ENCODE measurements at regions not wholly inside any gene's neighbourhood (a gene's known extent, or its start where the extent isn't known, plus 50 kb on each side); places are given as distances from the start of the nearest gene placed in this dataset.

- no peak for DNase-seq
Observed at GRCh38 chr6:56708810-56709597, 66.3 kb upstream of the DST start.

- DNase-seq = no peak
Observed at GRCh38 chr6:56706981-56707726, 64.5 kb upstream of the DST start.

- no peak for DNase-seq
Observed at GRCh38 chr6:56699066-56699654, 56.5 kb upstream of the DST start.

GRCh38 chr6:56695702-56696101 is 53.0 kb upstream of the DST start:
- DNase-seq = no peak

- no peak for DNase-seq
Observed at GRCh38 chr6:56694002-56694401, 51.3 kb upstream of the DST start.

- DNase-seq = no peak
Observed at GRCh38 chr6:56693246-56693607, 50.5 kb upstream of the DST start.

- DNase-seq = no peak
Observed at GRCh38 chr6:56692523-56693245, 50.0 kb upstream of the DST start.
